Ovary (tissue), 3 donors: ENCODE measurements at regions not wholly inside any gene's neighbourhood (a gene's known extent, or its start where the extent isn't known, plus 50 kb on each side); places are given as distances from the start of the nearest gene placed in this dataset.

Experiments
- EP300 ChIP-seq: sonication (generic); formaldehyde crosslinking; IDR thresholded peaks from one replicate; pipeline ENCODE4 v1.6.1; 2017; ENCODE audit warnings: antibody characterized with exemption
- TF ChIP-seq, protein P1 (sequence below), 3 donors: fragments of 450-650 bp in 2 of 3; fragments of 200-600 bp in 1 of 3; IDR thresholded peaks; one replicate each; pipeline versions ENCODE4 v1.5.1 to v1.8.0; 2016 to 2022; ENCODE audit warnings: antibody characterized with exemption in 3 of 3, mild to moderate bottlenecking in 1 of 3
- donor health status: DM: no; HTN: no; CAD: no.

DNA sequence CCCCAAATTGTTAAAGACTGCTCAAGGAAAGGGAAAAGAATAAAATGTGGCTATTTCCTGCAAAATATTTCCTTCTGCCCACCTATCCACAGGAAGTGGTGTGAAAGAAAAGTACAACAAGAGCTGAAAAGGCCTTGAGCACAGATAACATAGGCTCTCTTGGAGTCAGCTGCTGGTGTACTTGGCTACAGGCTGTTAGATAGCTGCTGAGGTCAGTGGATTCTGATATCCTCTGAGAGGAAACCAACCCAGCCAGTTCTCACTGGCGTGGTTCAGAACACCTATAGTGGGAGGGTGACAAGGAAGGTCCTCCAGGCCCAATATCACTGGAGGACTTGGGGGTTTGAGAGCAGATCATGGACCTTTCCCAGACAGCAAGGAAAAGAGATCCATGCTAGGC, 124.4 kb upstream of the GAP43 start:
- TF ChIP-seq, protein P1, sequence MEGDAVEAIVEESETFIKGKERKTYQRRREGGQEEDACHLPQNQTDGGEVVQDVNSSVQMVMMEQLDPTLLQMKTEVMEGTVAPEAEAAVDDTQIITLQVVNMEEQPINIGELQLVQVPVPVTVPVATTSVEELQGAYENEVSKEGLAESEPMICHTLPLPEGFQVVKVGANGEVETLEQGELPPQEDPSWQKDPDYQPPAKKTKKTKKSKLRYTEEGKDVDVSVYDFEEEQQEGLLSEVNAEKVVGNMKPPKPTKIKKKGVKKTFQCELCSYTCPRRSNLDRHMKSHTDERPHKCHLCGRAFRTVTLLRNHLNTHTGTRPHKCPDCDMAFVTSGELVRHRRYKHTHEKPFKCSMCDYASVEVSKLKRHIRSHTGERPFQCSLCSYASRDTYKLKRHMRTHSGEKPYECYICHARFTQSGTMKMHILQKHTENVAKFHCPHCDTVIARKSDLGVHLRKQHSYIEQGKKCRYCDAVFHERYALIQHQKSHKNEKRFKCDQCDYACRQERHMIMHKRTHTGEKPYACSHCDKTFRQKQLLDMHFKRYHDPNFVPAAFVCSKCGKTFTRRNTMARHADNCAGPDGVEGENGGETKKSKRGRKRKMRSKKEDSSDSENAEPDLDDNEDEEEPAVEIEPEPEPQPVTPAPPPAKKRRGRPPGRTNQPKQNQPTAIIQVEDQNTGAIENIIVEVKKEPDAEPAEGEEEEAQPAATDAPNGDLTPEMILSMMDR (IDR thresholded peaks at IDR 0.05): no peak
- TF ChIP-seq EP300: no peak
